SH-SY5Y (cell line): ENCODE measurements at regions not wholly inside any gene's neighbourhood (a gene's known extent, or its start where the extent isn't known, plus 50 kb on each side); places are given as distances from the start of the nearest gene placed in this dataset.

ENCODE experiments used
- GATA2 ChIP-seq: IDR thresholded peaks from 2 replicates; pipeline ENCODE4 v1.6.1; 2011; ENCODE audit warnings: mild to moderate bottlenecking, low read depth, low read length
- GATA3 ChIP-seq: IDR thresholded peaks from 2 replicates; pipeline ENCODE4 v1.6.1; 2011; ENCODE audit warnings: low read depth, mild to moderate bottlenecking, low read length, moderate library complexity

- TF ChIP-seq GATA2 (no peak), GATA3 (no peak)
Measured at GRCh38 chr5:68862560-68862959, 231.3 kb upstream of the SLC30A5 start.
